Heart left ventricle (tissue), 13 donors: ENCODE measurements at regions not wholly inside any gene's neighbourhood (a gene's known extent, or its start where the extent isn't known, plus 50 kb on each side); places are given as distances from the start of the nearest gene placed in this dataset.

Experiments used
- POLR2A ChIP-seq, 2 donors: fragments of 450-650 bp; IDR thresholded peaks; one replicate each; pipeline ENCODE4 v1.6.1; 2017; ENCODE audit warnings: antibody characterized with exemption in 2 of 2, mild to moderate bottlenecking in 2 of 2, moderate library complexity in 2 of 2
- TF ChIP-seq, protein P1 (sequence below), 12 donors: fragments of 200-600 bp; sonication (generic) in 4 of 12; IDR thresholded peaks; one replicate each; pipeline versions ENCODE4 v1.5.0 to v1.8.0; 2018 to 2022; ENCODE audit warnings: antibody characterized with exemption in 12 of 12, mild to moderate bottlenecking in 5 of 12
- donor health status: ischemic (EF 13 %, LVEDD 7.1; RV severe dilation, severe dysfunction).
- donor health status: DM: no; HTN: yes; CAD: no.
- donor health status: DM: no; HTN: no; CAD: no.
- donor health status: ischemic (EF 25% LVEDD 6.9; RV normal size, moderate dysfunction).
- donor health status: ischemic (EF 25% LVEDD 5.7; RV mildly dilated, moderate dysfunction).
- donor health status: ischemic (EF 35%, LVEDD 5.7; RV mildly dilated, moderate dysfunction).
- donor health status: nonischemic (EF 11% LVEDD 7.7; RV severe dilation, severe dysfunction).
- donor health status: DM: yes; HTN: yes; CAD: no.
- donor health status: PGD.
- donor health status: ischemic (EF 29% LVEDD 5.4; RV normal size, mild dysfunction).
- donor health status: nonischemic (EF 23%, LVEDD 6.1; RV moderate dilation, normal function).

DNA sequence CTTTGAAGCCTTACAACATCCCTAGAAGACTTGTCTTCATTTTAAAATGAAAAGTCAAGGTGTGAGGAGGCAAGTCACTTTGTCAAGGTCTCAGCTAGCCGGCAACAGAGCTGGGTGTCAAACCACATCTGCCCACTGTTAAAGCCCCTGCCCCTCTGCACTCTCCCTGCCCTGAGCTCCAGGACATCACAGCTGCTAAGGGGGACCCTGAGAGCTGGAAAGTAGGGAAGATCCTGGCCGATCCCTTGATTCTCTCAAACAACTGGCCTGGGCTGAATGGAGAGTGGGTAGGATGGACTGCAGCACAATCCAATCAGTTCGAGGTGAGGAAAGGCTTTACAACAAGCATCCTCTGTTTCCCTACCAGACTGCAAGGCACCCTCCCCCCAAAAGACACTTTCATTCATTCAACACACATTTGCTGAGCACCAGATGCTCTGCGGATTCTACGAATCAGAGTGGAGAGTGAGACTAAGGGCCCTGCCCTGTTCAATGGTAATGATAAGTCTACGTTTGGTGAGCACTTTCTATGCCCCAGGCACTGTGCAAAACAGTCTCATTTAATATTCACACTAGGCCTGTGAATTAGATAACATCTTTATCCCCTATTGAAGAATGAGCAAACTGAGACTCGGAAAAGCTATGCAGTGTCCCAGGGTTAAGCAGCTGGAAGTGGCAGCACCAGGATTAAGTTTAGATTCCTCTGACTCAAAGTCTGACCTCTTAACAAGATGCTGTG is 148.1 kb downstream of the HERPUD2 start:
- TF ChIP-seq, protein P1, sequence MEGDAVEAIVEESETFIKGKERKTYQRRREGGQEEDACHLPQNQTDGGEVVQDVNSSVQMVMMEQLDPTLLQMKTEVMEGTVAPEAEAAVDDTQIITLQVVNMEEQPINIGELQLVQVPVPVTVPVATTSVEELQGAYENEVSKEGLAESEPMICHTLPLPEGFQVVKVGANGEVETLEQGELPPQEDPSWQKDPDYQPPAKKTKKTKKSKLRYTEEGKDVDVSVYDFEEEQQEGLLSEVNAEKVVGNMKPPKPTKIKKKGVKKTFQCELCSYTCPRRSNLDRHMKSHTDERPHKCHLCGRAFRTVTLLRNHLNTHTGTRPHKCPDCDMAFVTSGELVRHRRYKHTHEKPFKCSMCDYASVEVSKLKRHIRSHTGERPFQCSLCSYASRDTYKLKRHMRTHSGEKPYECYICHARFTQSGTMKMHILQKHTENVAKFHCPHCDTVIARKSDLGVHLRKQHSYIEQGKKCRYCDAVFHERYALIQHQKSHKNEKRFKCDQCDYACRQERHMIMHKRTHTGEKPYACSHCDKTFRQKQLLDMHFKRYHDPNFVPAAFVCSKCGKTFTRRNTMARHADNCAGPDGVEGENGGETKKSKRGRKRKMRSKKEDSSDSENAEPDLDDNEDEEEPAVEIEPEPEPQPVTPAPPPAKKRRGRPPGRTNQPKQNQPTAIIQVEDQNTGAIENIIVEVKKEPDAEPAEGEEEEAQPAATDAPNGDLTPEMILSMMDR (IDR thresholded peaks at IDR 0.05), result no peak
- TF ChIP-seq POLR2A (IDR thresholded peaks at IDR 0.05), result no peak
